ENCODE measurements at regions not wholly inside any gene's neighbourhood (a gene's known extent, or its start where the extent isn't known, plus 50 kb on each side); places are given as distances from the start of the nearest gene placed in this dataset.

GRCh38 chr7:140283472-140283871 is 106.7 kb upstream of the KDM7A start:
- no peak for DNase-seq (ENCODE audit: low spot score)
- no peak overlapping the region for H3K4me3 ChIP-seq
- H3K4me1 ChIP-seq (ENCODE audit: control insufficient read depth in 1 of 2, low read depth in 2 of 2): no peaks in the 10 kb centered on the region
- no peak for ATAC-seq (ENCODE audit: insufficient number of reproducible peaks, low FRiP score, low read depth)
- no peaks in the 10 kb centered on the region for H3K9me3 ChIP-seq
- no peaks in the 10 kb centered on the region for H3K27me3 ChIP-seq (replicated peaks; ENCODE audit: insufficient read depth)
- TF ChIP-seq, protein P1, sequence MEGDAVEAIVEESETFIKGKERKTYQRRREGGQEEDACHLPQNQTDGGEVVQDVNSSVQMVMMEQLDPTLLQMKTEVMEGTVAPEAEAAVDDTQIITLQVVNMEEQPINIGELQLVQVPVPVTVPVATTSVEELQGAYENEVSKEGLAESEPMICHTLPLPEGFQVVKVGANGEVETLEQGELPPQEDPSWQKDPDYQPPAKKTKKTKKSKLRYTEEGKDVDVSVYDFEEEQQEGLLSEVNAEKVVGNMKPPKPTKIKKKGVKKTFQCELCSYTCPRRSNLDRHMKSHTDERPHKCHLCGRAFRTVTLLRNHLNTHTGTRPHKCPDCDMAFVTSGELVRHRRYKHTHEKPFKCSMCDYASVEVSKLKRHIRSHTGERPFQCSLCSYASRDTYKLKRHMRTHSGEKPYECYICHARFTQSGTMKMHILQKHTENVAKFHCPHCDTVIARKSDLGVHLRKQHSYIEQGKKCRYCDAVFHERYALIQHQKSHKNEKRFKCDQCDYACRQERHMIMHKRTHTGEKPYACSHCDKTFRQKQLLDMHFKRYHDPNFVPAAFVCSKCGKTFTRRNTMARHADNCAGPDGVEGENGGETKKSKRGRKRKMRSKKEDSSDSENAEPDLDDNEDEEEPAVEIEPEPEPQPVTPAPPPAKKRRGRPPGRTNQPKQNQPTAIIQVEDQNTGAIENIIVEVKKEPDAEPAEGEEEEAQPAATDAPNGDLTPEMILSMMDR (IDR thresholded peaks at IDR 0.05): no peak
- H3K27ac ChIP-seq: no peak overlapping the region
- no peaks in the 10 kb centered on the region for H3K36me3 ChIP-seq

DNA sequence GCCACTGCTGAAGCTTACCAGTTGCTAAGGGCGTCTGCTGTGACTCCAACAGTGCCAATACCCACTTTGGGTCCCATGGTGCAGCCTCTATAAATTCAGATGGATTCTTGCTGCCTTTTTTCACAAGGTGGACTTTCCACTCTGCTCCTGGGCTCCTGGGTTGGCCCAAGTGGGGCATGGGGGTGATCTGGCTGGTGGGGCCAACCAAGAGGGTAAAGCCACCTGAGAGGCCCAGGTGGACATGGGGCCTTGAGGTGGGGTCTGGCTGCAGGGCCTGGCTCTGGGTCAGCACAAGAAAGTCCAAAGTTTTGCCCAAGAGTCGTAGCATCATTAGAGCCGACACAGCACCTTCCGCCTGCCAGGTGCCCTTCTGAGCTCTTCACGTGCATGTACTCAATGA is 105.2 kb upstream of the KDM7A start:
- H3K36me3 ChIP-seq: no peaks in the 10 kb centered on the region
- TF ChIP-seq, protein P1 (IDR thresholded peaks at IDR 0.05): no peak

DNA sequence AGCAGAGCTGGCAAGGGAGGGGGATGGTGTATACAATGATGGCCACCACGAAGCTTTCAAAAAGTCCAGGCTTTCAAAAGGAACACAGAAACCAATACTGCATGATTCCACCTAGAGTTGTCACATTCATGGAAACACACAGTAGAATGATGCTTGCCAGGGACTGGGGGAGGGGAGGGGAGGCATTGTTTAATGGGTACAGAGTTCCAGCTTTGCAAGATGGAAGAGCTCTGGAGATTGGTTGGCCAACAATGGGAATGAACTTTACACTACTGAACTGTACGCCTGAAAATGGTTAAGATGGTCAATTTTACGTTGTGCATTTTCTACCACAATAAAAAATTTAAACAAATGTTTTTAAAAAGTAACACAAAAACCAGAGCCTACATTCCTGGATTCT is 104.5 kb upstream of the KDM7A start:
- Histone ChIP-seq H3K27me3 (replicated peaks; ENCODE audit: insufficient read depth) (no peaks in the 10 kb centered on the region), H3K4me1 (ENCODE audit: control insufficient read depth in 1 of 2, low read depth in 2 of 2) (no peaks in the 10 kb centered on the region), H3K9me3 (no peaks in the 10 kb centered on the region), H3K36me3 (no peaks in the 10 kb centered on the region), H3K27ac (no peak overlapping the region), H3K4me3 (no peak overlapping the region)
- DNase-seq (ENCODE audit: low spot score) (no peak), ATAC-seq (ENCODE audit: insufficient number of reproducible peaks, low FRiP score, low read depth) (no peak)
- TF ChIP-seq, protein P1 (IDR thresholded peaks at IDR 0.05): no peak

More for the DNA sequence above, 105.2 kb upstream of the KDM7A start:
- Histone ChIP-seq H3K4me3 (no peak overlapping the region), H3K9me3 (no peaks in the 10 kb centered on the region), H3K4me1 (ENCODE audit: control insufficient read depth in 1 of 2, low read depth in 2 of 2) (no peaks in the 10 kb centered on the region), H3K27ac (no peak overlapping the region), H3K27me3 (replicated peaks; ENCODE audit: insufficient read depth) (no peaks in the 10 kb centered on the region)
- no peak for DNase-seq (ENCODE audit: low spot score)
- ATAC-seq (ENCODE audit: insufficient number of reproducible peaks, low FRiP score, low read depth): no peak

DNA sequence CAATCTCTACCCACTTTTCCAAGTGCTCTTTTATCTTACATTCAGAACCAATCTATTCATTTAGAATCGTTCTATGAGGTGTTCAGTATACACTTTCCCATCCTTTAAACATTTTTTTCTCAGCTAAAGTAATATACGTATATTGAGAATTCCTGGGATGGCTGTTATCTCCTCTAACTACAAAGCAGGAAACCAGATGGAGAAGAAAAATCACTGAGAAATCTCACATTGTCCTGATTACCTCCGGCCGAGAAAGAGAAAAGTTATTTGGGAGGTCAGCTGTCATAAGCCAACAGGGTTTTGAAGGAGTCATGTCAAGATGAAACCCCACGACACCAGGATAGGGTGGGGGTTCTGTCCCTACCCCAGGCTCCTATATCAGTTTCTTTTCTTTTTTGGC is 99.2 kb upstream of the KDM7A start:
- DNase-seq (ENCODE audit: low spot score): no peak
- TF ChIP-seq, protein P1 (IDR thresholded peaks at IDR 0.05): no peak
- Histone ChIP-seq H3K4me1 (ENCODE audit: control insufficient read depth in 1 of 2, low read depth in 2 of 2) (no peaks in the 10 kb centered on the region), H3K27me3 (replicated peaks; ENCODE audit: insufficient read depth) (no peaks in the 10 kb centered on the region), H3K36me3 (no peaks in the 10 kb centered on the region), H3K27ac (no peak overlapping the region), H3K9me3 (no peaks in the 10 kb centered on the region), H3K4me3 (no peak overlapping the region)
- no peak for ATAC-seq (ENCODE audit: insufficient number of reproducible peaks, low FRiP score, low read depth)

GRCh38 chr7:140275069-140275965 is 98.5 kb upstream of the KDM7A start:
- H3K4me3 ChIP-seq: peak overlapping the region; percentile 43
- no peak for ATAC-seq (ENCODE audit: insufficient number of reproducible peaks, low FRiP score, low read depth)
- TF ChIP-seq, protein P1 (IDR thresholded peaks at IDR 0.05): no peak
- DNase-seq (ENCODE audit: low spot score): no peak
- no peaks in the 10 kb centered on the region for H3K4me1 ChIP-seq (ENCODE audit: control insufficient read depth in 1 of 2, low read depth in 2 of 2)
- no peaks in the 10 kb centered on the region for H3K9me3 ChIP-seq
- H3K27me3 ChIP-seq (replicated peaks; ENCODE audit: insufficient read depth): no peaks in the 10 kb centered on the region
- no peaks in the 10 kb centered on the region for H3K36me3 ChIP-seq
- H3K27ac ChIP-seq: no peak overlapping the region

All from thoracic aorta (tissue), 2 donors.